Right lobe of liver (tissue), 4 donors: ENCODE measurements at regions not wholly inside any gene's neighbourhood (a gene's known extent, or its start where the extent isn't known, plus 50 kb on each side); places are given as distances from the start of the nearest gene placed in this dataset.

Experiments
- CTCF ChIP-seq, 4 donors: fragments of 200-600 bp in 3 of 4; fragments of 450-650 bp in 1 of 4; IDR thresholded peaks; one replicate each; pipeline versions ENCODE4 v1.5.1 to v1.8.0; 2016 to 2022; ENCODE audit warnings: antibody characterized with exemption in 4 of 4, mild to moderate bottlenecking in 2 of 4
- POLR2A ChIP-seq: fragments of 450-650 bp; IDR thresholded peaks from one replicate; pipeline ENCODE4 v1.6.1; 2017; ENCODE audit warnings: antibody characterized with exemption, mild to moderate bottlenecking
- donor health status: DM: no; HTN: no; CAD: no.
- donor health status: DM: no; HTN: no; CAD: no.
- donor health status: DM: no; HTN: yes; CAD: no.

DNA sequence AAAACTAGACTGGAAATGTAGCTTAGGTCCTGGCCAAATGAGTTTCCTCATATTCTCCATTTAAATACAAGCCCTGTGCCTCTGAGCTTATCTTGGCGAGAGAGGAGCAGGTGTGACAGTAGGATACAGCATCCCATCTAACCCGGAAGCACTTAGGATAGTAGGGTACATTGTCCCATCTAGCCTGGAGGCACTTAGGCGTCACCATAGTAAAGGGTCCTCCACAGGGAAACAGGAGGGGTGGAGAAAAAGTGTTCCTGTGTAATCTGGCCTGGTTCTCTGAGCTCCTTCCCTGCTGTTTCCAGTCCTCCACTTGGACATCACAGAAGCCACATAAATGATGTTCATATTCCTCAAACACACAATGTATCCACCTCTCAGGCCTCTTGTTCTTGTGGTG, 301.4 kb downstream of the GALR1 start:
- TF ChIP-seq CTCF (IDR thresholded peaks at IDR 0.05), result no peak
- TF ChIP-seq POLR2A, result no peak
